GM18870 (cell line): ENCODE measurements at regions not wholly inside any gene's neighbourhood (a gene's known extent, or its start where the extent isn't known, plus 50 kb on each side); places are given as distances from the start of the nearest gene placed in this dataset.

Source experiments
- ATAC-seq: cut with Tn5 transposase; IDR thresholded peaks from one replicate; pipeline ENCODE4 v1.9.1; 2021; ENCODE audit warnings: moderate library complexity; ENCODE audit not compliant: unreplicated experiment

GRCh38 chr3:131151-131888 lies 65.2 kb upstream of the CHL1 start:
- no peak for ATAC-seq

- ATAC-seq, result no peak
These were observed 64.2 kb upstream of the CHL1 start for GRCh38 chr3:132378-132777.

- no peak for ATAC-seq
These were observed 63.7 kb upstream of the CHL1 start for GRCh38 chr3:132904-133303.

GRCh38 chr3:140748-141330 lies 55.7 kb upstream of the CHL1 start:
- ATAC-seq, result no peak
